ENCODE measurements at regions not wholly inside any gene's neighbourhood (a gene's known extent, or its start where the extent isn't known, plus 50 kb on each side); places are given as distances from the start of the nearest gene placed in this dataset.

GRCh38 chr1:229951856-229952534 lies 115.0 kb upstream of the GALNT2 start:
- H3K9me3 Mint-ChIP-seq = no peaks in the 10 kb centered on the region
- H3K36me3 Mint-ChIP-seq (ENCODE audit: low read depth) = no peaks in the 10 kb centered on the region
- intact Hi-C loops (cut with micrococcal nuclease) = no loop called here
- peaks cover 3% of the 10 kb centered on the region for H3K27me3 Mint-ChIP-seq
- H3K4me1 Mint-ChIP-seq (ENCODE audit: low read depth) = no peaks in the 10 kb centered on the region
- H3K4me3 Mint-ChIP-seq = no peak overlapping the region
- H3K27ac Mint-ChIP-seq = no peak overlapping the region

DNA sequence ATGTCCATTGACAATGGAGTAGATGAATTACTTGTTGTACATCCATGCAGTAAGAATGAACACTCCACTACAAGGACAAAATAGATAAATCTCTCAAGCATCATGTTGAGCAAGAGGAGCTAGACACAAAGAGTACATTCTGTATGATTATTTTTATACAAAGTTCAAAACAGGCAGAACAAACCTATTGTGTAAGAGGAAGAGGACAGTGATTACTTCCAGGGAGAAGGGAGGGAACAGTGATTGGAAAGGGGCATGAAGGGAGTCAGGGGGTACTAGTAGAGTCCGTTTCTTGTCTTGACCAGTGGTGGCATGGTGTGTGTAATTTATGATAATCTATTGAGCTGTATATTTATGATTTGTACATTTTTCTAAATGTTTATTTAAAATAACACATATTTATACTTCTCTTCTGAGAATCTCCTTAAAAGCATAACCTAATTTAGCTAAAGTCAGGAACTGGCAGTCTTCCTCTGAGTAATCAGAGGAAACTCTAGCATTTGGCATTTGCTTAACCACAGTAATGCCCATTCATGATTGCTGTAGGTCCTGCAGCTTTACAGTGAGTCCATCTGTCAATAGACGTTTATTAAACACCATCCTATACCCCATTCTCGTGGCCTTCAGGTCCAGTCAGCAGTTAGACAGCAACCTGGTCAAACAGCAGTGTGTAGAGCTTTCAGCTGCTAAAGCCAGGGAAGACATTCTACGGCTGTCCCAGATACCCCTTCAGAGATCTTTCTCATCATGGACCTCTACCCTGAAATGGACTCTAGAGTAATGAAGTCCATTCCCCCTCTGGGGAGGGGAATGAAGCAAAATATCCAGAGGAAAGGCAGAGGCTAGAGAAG lies 114.1 kb upstream of the GALNT2 start:
- no peaks in the 10 kb centered on the region for H3K4me1 Mint-ChIP-seq (ENCODE audit: low read depth)
- H3K4me3 Mint-ChIP-seq = no peak overlapping the region
- no peaks in the 10 kb centered on the region for H3K36me3 Mint-ChIP-seq (ENCODE audit: low read depth)
- H3K9me3 Mint-ChIP-seq = peaks cover 8% of the 10 kb centered on the region
- intact Hi-C loops (cut with micrococcal nuclease) = no loop called here
- no peak overlapping the region for H3K27ac Mint-ChIP-seq
- H3K27me3 Mint-ChIP-seq = peaks cover 4% of the 10 kb centered on the region

DNA sequence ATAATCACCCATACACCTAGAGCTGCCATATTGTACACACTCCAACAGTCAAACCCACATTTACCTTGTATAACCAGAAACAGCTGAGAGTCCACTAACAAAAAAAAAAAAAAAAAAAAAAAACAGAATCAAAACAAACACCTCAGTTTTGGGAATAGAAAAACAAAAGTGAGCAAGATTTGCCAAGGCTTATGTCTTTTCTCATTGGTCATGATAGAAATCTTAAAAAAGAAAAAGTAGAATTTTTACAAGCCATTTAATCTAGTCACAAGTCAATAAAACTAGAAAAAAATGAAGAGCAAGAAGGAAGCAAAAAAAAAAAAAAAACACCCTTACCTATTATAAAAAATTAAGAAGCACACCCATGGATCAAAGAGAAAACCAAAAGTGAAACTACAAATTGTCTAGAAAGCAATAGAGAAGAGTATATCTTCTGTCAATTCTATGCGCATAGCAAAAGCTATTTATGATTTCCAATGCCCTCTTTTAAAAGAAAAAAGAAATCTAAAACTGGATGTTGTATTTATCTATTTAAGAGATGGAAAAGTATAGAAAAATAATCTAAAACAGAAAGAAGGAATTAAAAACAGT lies 113.2 kb upstream of the GALNT2 start:
- peaks cover 8% of the 10 kb centered on the region for H3K9me3 Mint-ChIP-seq
- H3K4me1 Mint-ChIP-seq (ENCODE audit: low read depth) = no peaks in the 10 kb centered on the region
- no peak overlapping the region for H3K27ac Mint-ChIP-seq
- no peak overlapping the region for H3K4me3 Mint-ChIP-seq
- no peaks in the 10 kb centered on the region for H3K36me3 Mint-ChIP-seq (ENCODE audit: low read depth)
- intact Hi-C loops (cut with micrococcal nuclease) = no loop called here
- H3K27me3 Mint-ChIP-seq = peaks cover 1% of the 10 kb centered on the region

GRCh38 chr1:229964281-229964680 lies 102.8 kb upstream of the GALNT2 start:
- Mint-ChIP-seq H3K27me3 (peaks cover 10% of the 10 kb centered on the region), H3K27ac (no peak overlapping the region), H3K4me3 (no peak overlapping the region), H3K4me1 (ENCODE audit: low read depth) (no peaks in the 10 kb centered on the region), H3K36me3 (ENCODE audit: low read depth) (no peaks in the 10 kb centered on the region), H3K9me3 (no peaks in the 10 kb centered on the region)
- intact Hi-C loops (cut with micrococcal nuclease) = no loop called here

GRCh38 chr1:229970714-229971113 lies 96.3 kb upstream of the GALNT2 start:
- intact Hi-C loops (cut with micrococcal nuclease) = no loop called here
- H3K4me3 Mint-ChIP-seq = no peak overlapping the region
- peaks cover 8% of the 10 kb centered on the region for H3K9me3 Mint-ChIP-seq
- no peak overlapping the region for H3K27ac Mint-ChIP-seq
- H3K27me3 Mint-ChIP-seq = peaks cover 10% of the 10 kb centered on the region
- H3K36me3 Mint-ChIP-seq (ENCODE audit: low read depth) = no peaks in the 10 kb centered on the region
- H3K4me1 Mint-ChIP-seq (ENCODE audit: low read depth) = no peaks in the 10 kb centered on the region

DNA sequence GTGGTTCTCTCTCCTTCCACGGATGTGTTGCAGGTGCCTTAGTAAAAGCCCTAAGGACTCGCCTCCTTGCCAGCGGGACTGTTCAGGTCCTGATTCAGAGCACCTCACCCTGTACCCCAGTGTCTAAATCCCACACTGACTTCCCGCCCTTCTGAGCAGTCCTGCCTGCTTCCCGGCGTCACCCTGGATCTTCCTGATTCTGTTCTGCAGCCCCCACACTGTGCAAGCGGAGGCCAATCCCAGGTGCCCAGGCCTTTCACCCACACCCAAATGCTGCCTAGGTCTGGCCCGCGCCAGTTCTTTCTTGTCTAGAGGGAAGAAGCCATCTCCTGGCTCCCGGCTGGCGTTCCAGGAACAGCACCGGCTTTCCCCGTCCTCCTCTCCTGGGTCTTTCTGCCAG lies 95.9 kb upstream of the GALNT2 start:
- Mint-ChIP-seq H3K4me3 (no peak overlapping the region), H3K36me3 (ENCODE audit: low read depth) (no peaks in the 10 kb centered on the region), H3K27me3 (peaks cover 7% of the 10 kb centered on the region), H3K9me3 (peaks cover 12% of the 10 kb centered on the region), H3K4me1 (ENCODE audit: low read depth) (peaks cover 2% of the 10 kb centered on the region), H3K27ac (no peak overlapping the region)
- intact Hi-C loops (cut with micrococcal nuclease) = no loop called here

DNA sequence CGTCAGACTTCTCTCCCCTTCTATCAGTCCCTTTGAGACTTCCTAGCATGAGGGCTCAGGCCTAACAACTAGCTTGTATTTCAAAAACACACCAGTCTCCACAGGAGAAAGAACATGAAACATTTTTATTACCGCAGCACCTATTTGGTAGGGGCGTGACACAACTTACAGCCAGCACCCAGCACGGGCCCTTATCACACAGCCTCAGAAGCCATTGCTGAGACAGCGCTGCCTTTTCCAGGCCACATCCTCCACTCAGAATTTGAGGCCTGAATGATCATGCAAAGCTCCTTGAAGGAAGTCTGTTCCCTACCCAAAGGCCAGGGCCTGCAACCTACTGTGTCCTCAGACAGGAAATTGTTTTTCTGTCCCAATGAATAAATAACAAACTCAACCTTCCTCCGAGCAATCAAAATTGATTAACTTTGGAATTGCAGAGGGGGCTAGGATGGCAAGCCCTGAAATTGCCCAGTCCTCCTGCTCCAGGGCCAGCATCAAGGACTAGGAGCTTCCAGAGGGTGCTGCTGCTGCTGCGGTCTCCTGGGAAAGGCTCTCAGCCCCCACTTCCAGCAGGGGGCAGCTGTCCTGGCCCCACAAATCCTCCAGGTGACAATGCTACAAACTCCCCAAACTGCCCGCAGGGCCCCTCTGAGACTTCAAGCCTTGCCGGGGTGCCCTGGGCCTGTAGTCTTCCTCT lies 94.3 kb upstream of the GALNT2 start:
- Mint-ChIP-seq H3K4me3 (no peak overlapping the region), H3K36me3 (ENCODE audit: low read depth) (no peaks in the 10 kb centered on the region), H3K9me3 (peaks cover 16% of the 10 kb centered on the region), H3K4me1 (ENCODE audit: low read depth) (peaks cover 5% of the 10 kb centered on the region), H3K27ac (no peak overlapping the region), H3K27me3 (no peaks in the 10 kb centered on the region)
- intact Hi-C loops (cut with micrococcal nuclease) = no loop called here

- peaks cover 16% of the 10 kb centered on the region for H3K9me3 Mint-ChIP-seq
- intact Hi-C loops (cut with micrococcal nuclease) = no loop called here
- no peak overlapping the region for H3K27ac Mint-ChIP-seq
- no peak overlapping the region for H3K4me3 Mint-ChIP-seq
- H3K27me3 Mint-ChIP-seq = no peaks in the 10 kb centered on the region
- H3K4me1 Mint-ChIP-seq (ENCODE audit: low read depth) = peaks cover 5% of the 10 kb centered on the region
- H3K36me3 Mint-ChIP-seq (ENCODE audit: low read depth) = no peaks in the 10 kb centered on the region
These were observed 93.8 kb upstream of the GALNT2 start for GRCh38 chr1:229973297-229973612.

DNA sequence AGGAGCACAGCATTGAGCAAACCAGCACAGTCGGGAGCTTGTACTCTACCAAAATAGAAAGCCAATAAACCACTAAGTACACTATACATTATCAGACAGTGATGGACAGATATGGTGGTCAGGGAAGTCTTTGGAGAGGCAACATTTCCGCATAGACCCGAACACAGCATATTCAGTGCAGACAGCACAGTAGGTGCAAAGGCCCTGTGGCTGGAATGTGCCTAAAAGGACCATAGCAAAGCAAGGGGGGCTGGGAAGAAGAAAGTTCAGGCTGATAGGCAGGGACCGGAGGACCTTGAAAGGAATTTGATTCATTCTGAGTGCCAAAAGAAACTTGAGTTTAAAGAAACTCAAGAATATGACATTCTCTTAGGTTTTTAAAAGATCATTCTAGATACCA lies 92.0 kb upstream of the GALNT2 start:
- intact Hi-C loops (cut with micrococcal nuclease) = no loop called here
- Mint-ChIP-seq H3K9me3 (peaks cover 16% of the 10 kb centered on the region), H3K4me1 (ENCODE audit: low read depth) (peaks cover 5% of the 10 kb centered on the region), H3K4me3 (no peak overlapping the region), H3K36me3 (ENCODE audit: low read depth) (no peaks in the 10 kb centered on the region), H3K27ac (no peak overlapping the region), H3K27me3 (no peaks in the 10 kb centered on the region)

- intact Hi-C loops (cut with micrococcal nuclease) = no loop called here
- Mint-ChIP-seq H3K4me1 (ENCODE audit: low read depth) (peaks cover 5% of the 10 kb centered on the region), H3K36me3 (ENCODE audit: low read depth) (no peaks in the 10 kb centered on the region), H3K9me3 (peaks cover 16% of the 10 kb centered on the region), H3K27me3 (peaks cover 2% of the 10 kb centered on the region), H3K4me3 (no peak overlapping the region), H3K27ac (no peak overlapping the region)
These were observed 87.0 kb upstream of the GALNT2 start for GRCh38 chr1:229980009-229980408.

GRCh38 chr1:229981736-229982135 lies 85.3 kb upstream of the GALNT2 start:
- H3K27ac Mint-ChIP-seq = no peak overlapping the region
- peaks cover 2% of the 10 kb centered on the region for H3K27me3 Mint-ChIP-seq
- no peaks in the 10 kb centered on the region for H3K9me3 Mint-ChIP-seq
- H3K4me1 Mint-ChIP-seq (ENCODE audit: low read depth) = no peaks in the 10 kb centered on the region
- no peaks in the 10 kb centered on the region for H3K36me3 Mint-ChIP-seq (ENCODE audit: low read depth)
- intact Hi-C loops (cut with micrococcal nuclease) = no loop called here
- no peak overlapping the region for H3K4me3 Mint-ChIP-seq

DNA sequence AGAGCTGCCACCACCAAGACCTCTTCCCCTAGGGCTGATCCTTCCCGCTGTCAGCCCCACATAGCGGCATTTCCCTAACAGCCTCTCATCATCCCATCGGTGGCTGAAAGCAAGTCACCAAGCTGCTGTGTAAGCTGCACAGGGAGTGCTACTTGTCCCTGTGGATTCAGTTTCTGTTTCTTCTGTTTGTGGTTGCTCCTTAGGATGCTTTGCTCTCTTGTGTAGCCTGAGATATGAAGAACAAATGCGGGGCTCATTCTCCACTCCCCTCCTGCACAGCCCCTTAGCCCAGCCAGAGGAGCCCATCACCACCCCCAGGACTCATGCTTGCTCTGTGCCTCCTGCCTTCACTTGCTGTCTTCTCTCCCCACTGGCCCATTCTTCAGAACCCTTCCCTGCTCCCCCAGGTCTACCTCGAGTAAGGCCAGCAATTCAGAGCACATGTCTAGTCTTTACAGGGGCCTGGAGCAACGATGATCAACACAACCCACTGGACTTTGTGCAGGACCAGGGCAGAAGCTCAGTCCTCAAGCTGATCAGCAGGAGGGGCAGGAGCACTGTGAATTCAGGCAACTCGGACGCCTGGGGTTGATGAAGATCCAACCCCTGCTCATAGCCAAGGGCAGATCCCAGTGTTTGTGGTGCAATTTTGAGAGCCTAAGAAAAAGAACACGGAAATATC lies 82.6 kb upstream of the GALNT2 start:
- Mint-ChIP-seq H3K36me3 (ENCODE audit: low read depth) (no peaks in the 10 kb centered on the region), H3K27me3 (peaks cover 2% of the 10 kb centered on the region), H3K4me1 (ENCODE audit: low read depth) (no peaks in the 10 kb centered on the region), H3K4me3 (no peak overlapping the region), H3K9me3 (no peaks in the 10 kb centered on the region), H3K27ac (no peak overlapping the region)
- intact Hi-C loops (cut with micrococcal nuclease) = no loop called here

- no peaks in the 10 kb centered on the region for H3K9me3 Mint-ChIP-seq
- intact Hi-C loops (cut with micrococcal nuclease) = no loop called here
- no peaks in the 10 kb centered on the region for H3K36me3 Mint-ChIP-seq (ENCODE audit: low read depth)
- no peaks in the 10 kb centered on the region for H3K4me1 Mint-ChIP-seq (ENCODE audit: low read depth)
- H3K27me3 Mint-ChIP-seq = peaks cover 2% of the 10 kb centered on the region
- H3K4me3 Mint-ChIP-seq = no peak overlapping the region
- H3K27ac Mint-ChIP-seq = no peak overlapping the region
These were observed 81.9 kb upstream of the GALNT2 start for GRCh38 chr1:229984992-229985612.
